MV-4-11 (cell line): ENCODE measurements at regions not wholly inside any gene's neighbourhood (a gene's known extent, or its start where the extent isn't known, plus 50 kb on each side); places are given as distances from the start of the nearest gene placed in this dataset.

Experiments
- DNase-seq: peaks from one replicate; lab custom pipeline; 2025; lab: John Stamatoyannopoulos, UW

- DNase-seq, result no peak
Observed at GRCh38 chr6:11384531-11385309, 152.3 kb upstream of the NEDD9 start.

DNA sequence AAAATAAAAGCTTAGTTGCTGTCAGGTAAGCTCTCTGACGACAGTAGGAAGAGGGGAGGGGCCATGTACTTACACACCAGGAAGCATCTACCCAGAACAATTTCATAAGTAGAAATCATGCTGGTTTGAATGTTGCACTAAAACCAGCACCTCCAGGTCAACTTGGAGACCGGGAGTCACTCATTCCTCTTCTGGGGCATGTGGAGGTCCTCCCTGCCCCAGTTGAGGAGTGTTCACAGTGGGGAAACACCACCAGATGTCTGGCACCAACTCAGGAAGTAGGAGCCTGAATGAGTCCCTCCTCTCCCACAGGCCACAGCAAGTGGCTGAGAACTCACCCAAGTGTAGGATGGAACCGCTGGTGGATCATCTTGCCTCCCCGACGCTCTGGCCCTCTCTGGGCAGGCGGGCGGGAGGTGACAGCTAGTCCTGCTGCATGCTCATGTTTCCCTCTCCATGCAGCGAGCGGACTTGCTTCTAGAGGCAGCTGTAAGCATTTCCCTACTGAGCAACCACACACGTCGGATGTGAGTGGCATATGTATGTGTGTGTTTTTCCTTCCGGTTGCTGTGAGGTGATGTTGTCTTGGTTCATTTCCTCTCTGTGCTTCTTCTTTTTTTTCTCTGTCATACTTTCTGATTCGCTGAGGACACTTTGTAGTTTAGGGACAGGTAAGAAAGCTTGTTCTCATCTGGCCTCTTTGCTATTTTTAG, 149.5 kb upstream of the NEDD9 start:
- peak; percentile 91 for DNase-seq

GRCh38 chr6:11380969-11381744, 148.7 kb upstream of the NEDD9 start:
- DNase-seq, result no peak

DNA sequence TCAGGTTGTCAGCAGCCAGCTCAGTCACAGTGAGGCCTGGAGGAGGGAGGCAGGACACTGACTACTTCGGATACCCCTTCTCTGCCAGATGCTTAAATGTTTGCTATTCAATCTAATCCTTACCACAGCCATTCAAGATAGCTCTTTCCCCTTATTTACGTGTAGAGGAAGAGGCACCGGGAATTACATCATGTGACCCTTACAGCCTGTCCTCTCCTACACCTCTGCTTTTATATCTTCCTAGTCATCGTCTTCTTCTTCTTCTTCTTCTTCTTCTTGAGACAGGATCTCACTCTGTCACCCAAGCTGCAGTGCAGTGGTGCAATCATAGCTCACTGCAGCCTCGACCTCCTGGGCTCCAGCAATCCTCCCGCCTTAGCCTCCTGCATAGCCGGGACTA, 148.1 kb upstream of the NEDD9 start:
- DNase-seq, result no peak

DNA sequence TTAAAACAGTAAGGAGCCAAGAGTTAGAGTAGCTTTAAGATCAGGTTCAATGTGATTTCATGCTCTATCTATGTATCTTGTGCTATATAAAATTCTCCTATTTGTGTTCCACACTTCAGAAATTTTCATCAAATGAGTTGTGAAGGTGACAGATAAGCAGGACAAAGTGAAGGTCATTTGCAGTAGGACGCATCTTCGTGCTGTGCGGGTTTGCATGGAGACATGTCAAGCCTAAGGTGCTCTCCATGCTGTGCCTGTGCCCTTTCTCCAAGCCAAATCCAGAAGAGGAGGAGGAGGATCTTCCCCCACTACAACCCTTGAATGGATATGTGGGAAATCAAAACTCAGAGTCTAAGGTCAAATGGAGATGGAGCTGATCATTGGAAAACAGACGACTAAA, 147.3 kb upstream of the NEDD9 start:
- DNase-seq, result no peak

DNA sequence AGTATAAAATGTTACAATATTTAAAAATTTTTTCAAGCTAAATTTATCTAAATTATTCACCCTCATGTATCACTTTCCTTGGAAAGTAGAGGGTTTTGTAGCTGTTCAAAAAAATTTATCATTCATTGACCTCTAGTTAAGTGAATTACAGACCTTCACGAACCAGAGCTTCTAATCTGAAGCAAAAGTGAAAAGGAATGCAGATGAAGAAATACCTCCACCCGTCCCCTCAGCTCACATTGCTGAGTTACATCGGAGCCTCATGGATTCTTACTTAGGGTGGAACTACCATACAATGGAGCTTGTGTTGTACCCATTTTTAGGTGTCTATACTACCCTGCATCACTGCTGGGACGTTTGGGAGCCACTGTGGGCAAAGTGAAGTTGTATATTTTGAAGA, 146.2 kb upstream of the NEDD9 start:
- DNase-seq, result no peak

GRCh38 chr6:11374036-11375010, 141.9 kb upstream of the NEDD9 start:
- peak; percentile 94 for DNase-seq

- DNase-seq, result no peak
Observed at GRCh38 chr6:11373208-11373607, 140.7 kb upstream of the NEDD9 start.

GRCh38 chr6:11372186-11372790, 139.8 kb upstream of the NEDD9 start:
- DNase-seq, result peak; percentile 71

GRCh38 chr6:11370191-11371018, 137.9 kb upstream of the NEDD9 start:
- DNase-seq, result no peak

GRCh38 chr6:11368760-11369159, 136.3 kb upstream of the NEDD9 start:
- no peak for DNase-seq

DNA sequence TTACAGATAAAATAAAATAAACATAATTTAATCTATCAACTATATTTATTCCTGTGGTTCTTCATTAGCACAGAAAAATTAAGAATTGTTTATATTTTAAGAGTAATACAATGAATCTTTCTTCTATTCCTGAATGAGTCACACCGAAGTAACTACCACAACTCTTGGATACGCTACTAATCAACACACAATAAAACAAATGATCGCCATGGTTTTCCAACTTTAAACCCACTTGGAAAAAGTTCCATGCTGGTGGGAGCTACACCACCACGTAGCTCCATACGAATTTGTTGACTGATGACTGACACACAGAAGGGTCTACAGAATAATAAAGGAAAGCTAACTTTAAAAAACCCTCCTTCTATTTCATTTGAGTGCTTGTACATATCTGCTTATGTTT, 135.8 kb upstream of the NEDD9 start:
- DNase-seq, result no peak

DNA sequence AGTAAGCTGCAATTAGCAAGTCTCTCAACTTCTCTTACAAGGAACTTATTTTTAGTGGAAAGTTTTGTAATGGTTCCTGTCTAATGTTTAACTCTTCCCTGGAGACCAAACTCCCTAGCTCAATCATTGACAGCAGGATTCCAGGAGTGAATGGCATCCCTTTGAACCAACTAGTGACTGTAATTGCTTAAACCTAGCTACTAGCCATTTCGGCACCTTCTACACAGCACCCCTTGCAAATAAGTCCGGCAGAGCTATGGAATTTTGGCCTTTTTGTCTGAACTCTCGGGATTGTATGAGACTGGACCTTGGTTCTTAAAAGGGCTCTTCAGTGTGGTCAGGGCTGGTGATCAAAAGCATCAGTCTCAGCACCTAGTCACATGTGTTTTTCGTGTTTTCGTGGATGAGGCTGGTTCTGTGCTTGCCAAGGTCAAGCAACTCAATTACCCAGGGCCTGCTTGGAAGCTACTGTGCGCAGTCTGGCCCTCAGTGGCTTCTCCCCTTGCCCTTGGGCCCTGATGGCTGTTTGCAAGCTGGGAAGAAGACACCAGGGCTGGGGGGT, 135.3 kb upstream of the NEDD9 start:
- DNase-seq, result no peak

DNA sequence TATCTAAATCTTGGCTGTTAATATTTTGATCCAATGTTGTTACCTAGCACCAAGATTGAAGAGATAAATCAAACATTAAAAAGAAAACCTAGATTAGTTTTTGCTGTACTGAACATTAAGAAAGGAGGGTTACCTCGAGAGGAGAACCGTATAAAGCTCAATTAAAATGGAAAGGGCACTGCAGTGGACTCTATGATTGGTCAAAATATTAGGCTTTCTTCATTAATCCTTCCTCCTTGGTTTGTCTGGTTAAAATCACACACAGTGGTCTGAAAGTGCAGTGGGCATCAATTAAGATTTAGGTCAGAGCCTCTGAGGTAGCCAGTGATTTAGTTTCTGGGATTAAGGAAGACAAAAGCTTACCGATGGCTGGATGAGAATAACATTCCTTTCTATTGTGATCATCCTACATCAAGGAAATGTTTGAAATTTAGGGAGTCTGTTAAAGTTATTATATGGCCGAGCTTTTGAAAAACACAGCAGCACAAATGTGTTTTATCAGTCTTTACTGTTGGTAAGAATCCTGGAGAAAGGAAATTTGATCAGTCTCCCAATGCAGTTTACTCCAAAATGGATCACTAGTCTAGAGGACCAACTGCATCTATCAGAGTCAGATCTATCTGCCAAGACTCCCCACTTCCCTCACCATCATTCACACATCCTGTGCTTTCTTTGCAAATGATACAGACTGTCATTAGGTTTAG, 134.6 kb upstream of the NEDD9 start:
- peak; percentile 29 for DNase-seq

DNA sequence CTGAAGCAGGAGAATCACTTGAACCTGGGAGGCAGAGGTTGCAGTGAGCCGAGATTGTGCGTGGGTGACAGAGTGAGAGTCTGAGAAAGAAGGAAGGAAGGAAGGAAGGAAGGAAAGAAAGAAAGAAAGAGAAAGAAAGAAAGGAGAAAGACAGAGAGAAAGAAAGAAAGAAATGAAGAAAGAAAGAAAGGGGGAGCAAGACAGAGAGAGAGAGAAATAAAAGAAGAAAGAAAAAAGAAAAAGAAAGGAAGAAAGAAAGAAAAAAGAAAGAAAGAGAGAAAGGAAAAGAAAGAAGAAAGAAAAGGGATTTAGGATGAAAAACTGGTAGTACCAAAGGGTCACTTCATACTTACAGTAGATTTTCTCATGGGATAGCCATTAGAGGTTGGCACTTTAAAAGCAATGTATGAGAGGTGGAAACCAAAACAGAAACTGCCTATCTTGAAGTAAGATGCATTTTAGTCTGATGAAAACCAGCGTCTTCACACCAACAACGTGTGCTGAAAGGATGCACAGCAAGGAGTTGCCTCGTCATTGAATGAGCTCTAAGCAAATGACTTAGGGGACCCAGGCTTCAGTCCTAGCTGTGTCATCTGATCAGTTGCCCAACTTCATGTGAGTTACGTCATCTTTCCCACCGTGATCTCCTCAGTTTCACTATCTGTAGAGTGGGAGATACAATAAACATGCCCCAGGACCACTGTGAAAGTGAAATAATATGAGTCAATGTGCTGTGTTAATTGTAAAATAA, 133.9 kb upstream of the NEDD9 start:
- DNase-seq, result peak; percentile 40

DNA sequence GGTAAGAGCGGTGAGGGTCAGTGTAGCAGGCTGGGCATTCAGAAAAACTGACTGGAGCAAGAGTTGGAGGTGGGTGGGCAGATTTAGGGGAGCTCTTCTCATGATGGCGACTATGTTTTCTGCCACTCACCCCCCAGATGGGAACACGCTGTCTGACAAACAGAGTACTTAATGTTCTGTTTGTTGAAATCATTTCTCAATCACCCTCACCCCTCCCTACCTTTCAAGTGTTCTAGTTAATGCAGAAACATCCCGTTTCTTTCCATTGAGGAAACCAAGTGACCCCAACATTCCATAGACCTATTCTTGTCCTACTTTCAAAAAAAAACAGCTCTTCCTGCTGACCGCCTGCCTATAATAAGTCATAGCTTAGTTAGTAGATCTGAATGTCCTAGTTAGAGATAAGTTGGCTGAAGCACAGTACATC, 132.5 kb upstream of the NEDD9 start:
- no peak for DNase-seq

DNA sequence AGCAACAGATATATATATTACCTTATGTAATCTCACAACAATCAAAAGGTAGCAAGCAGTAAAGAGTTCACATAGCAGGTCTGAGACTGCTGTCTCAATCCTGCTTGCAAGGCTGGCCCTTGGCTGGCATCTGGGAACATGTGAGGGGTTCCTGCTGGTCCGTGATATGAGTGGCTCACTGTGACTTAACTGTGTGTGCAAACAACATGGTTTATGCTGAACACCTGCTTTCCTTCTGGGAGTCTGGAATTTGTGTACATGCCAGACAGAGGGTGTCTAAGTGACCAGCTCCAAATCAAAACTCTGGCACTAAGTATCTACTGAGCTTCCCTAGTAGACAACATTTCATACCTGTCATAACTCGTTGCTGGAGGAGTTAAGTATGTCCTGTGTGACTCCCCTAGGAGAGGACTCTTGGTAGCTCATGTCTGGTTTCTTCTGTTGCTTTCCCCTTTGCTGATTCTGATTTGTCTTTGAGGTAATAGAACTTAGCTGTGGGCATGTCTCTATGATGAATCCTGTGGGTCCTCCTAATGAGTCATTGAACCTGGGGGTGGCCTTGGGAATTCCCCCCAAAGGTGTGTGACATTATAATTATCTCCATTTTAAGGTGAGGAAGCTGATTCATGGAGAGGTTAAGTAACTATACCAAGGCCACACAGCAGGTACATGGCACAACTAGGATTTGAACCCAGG, 131.6 kb upstream of the NEDD9 start:
- DNase-seq, result no peak

DNA sequence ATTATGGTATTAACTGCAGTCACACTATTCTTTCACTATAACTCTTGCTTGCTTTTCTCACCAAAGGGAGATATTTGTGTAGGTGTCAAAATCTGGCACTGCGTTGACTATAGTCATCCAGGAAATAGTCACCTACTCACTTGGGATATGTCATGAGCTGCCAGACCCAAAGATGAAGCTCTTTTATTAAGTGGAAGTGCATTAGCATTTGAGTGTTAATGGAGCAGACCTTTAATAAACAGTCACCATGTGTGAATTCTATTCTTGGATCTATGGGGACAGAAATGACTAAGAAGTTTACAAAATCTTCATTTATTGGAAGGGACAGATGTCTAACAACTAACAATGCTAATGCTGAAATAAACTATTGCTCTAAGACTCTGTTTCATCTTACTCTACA, 130.1 kb upstream of the NEDD9 start:
- DNase-seq, result no peak
